Stimulated activated CD4-positive, alpha-beta T cell treated with anti-CD3 and anti-CD28 coated beads, Interleukin-4, amount 100 ng/mL, for 48 hours (primary cell): ENCODE measurements at regions not wholly inside any gene's neighbourhood (a gene's known extent, or its start where the extent isn't known, plus 50 kb on each side); places are given as distances from the start of the nearest gene placed in this dataset.

Experiments
- DNase-seq, 2 donors: peaks; one replicate each; pipeline ENCODE4 v3.0.0-alpha.2; 2020; ENCODE audit warnings: low read depth in 2 of 2

DNA sequence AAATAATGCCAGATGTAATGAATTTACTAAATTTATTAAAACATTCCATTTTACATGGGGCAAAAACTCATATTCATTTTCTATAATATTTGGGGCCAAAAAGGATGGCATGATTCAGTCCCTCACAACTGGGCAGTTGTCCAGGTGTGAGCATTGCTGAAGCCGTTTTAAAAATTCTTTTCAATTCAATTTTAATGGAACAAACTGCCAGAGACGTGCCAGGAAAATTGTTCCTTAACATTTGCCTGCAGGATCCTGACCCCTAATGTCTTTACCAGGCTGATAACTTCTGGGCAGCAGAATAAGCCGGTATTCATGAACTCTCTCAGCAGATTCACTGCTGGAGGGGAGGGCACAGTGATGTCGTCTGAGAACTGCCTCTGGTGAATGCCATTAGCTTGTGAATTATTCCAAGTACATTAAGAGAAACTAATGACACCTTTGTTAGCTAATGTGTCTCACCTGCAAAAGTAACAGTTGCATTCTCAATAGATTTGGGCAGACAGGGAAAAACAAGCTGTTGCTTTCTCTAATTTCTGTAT is 1445.1 kb upstream of the TENM3 start:
- DNase-seq, result no peak

GRCh38 chr4:180799798-180800197 is 1443.4 kb upstream of the TENM3 start:
- DNase-seq, result no peak

DNA sequence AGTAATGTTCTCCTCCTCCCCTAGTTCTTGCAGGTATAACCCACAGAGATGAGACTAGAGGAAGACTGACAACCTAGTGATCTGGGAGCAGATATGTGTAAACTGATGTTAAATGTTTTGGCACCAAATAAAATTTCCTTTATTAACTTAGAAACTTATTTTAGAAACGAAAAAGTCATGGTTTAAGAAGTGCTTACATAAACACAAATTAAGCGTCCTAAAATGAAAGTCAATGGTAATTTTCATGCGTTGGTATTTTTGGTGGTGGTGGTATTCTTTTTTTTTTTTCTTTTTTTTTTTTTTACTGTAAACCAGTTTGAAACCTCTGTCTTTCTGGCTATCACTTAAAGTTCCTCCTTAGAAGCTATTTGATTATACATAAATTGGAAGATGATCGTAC is 1438.1 kb upstream of the TENM3 start:
- DNase-seq, result no peak

DNA sequence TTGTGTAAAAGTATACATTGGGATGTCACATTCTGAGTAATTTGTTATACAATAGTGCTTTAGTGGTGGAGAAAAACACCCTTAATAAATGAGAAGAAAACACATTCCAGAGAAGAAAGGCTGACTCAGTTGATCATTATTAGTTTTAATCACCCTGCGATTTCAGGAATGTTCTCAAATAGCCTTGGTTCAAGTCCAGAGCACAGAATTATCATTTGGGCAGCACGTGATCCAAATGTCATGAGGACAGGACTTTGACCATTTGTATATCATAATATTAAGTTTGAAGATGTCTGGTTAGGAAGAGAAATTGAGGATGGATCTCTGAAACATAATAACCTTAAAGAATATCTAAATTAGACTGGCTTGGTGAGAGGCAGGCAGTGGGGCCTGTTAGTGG is 1434.3 kb upstream of the TENM3 start:
- DNase-seq, result no peak

- no peak for DNase-seq
These were observed 1433.8 kb upstream of the TENM3 start for GRCh38 chr4:180809439-180809838.

DNA sequence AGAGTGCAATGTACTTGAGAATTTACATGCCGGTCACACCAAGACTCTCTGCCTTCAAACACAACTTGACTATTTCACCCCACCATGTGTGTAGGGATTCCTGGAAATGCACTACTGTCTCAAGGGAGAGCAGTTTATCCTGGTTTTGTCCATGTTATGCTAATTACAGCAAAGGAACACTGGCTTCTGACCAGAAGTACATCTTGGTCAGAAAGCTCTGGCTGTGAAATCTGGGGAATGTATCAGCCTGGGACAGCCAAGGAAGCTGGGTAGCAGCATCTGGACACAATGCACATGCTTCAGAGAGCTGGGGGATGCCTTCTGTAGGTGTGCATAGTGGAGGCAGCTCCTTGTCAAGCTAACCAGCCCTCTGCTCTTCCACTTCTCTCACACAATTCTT is 1432.6 kb upstream of the TENM3 start:
- no peak for DNase-seq

DNA sequence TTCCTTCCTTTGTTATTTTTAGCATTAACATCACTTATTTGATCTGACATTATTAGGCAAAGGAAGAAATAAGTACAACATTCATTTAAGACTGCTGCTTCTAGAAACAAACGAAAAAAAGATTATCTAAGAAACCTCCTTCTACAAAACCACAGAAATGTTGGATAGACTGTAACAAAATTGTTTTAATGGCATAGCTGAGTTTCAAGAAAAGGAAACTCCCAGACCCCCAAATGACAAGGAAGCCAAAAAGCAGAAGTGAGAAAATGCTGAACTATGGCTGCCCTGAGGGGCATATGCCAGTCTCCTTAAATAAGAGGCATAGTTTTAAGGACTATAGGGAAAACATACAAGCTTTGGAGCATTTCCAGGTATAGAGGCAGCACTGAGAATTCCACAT is 1431.6 kb upstream of the TENM3 start:
- no peak for DNase-seq

- no peak for DNase-seq
These were observed 1430.4 kb upstream of the TENM3 start for GRCh38 chr4:180812783-180813182.

- no peak for DNase-seq
These were observed 1428.3 kb upstream of the TENM3 start for GRCh38 chr4:180814875-180815417.

DNA sequence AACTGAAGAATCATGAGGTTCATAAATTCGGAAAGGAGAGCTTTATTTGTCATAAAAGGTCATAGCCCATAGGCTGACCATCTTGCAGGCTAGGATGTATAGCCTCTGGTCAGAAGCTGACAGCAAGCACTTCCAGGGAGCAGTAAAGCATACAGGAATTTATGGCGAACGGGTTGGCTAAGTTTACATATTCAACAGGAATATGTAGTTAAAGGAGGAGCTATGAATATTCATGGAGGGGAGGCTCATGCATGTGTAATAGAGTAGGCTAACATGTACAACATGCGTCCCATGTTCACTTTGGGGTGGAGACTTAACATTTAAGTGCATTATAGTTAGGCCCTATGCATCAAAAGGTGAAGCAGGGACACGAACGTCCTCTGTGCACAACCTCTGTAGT is 1425.7 kb upstream of the TENM3 start:
- DNase-seq, result no peak

- no peak for DNase-seq
These were observed 1420.1 kb upstream of the TENM3 start for GRCh38 chr4:180823108-180823507.

DNA sequence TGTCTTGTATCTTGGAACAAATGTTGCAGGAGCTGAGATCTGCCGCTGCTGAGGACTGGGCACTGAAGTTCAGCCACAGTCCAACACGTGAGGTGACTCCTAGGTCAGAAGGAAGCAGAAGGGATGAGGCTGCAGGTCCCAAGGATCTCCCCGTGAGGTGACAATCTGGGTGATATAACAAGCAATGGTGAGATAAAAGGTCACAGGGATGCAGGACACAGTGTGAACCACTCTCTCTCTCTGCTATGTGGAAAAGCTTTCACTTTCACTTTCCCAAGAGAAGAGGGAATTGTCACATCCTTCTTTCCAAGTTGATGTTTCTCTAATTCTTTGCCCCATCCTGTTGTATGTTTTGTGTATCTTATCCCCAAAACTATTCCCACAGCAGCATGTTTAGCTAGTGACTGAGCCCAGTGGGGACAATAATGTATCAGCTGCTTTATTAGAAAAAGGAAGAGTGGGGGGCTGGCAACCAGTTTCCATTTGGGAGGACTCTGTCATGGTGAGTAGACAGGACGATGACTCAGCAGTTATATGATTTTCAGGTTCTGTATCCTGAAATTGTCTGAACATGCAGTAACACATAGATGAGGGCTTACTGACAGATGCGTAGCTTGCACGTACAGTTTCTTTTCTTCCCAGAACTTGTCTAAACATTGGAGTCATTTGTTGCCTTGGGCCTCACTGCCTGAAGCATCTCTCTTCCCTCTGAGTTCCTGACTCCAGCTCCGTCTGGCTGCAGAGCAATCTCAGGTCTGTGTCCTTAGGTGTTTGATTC is 1415.8 kb upstream of the TENM3 start:
- DNase-seq, result no peak

DNA sequence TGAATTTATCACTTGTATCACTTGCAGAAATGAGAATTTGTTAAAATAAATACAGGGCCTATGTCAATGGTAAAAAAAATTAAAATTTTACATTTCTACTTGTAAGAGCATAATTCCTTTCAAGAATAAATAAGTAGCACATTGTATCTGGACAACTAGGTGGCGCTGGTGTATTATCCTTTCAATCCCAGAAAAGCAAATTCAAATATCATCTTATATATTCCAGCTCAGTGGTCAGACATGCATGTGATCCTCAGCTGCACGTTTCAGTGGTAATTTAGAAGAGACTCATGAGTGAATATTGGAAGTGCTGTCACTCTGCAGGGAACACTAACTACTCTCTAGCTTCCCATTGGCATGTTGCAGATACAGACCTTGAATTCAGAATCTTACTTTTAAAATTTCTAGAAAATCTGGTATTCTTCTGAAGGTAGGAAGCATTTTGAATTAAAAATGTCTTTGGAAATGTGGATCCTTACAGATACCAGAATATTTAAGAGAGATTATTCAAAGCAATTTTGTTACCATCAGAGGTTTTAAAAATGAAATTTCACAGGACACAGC is 1414.7 kb upstream of the TENM3 start:
- DNase-seq, result no peak

- no peak for DNase-seq
These were observed 1411.1 kb upstream of the TENM3 start for GRCh38 chr4:180832073-180832472.

DNA sequence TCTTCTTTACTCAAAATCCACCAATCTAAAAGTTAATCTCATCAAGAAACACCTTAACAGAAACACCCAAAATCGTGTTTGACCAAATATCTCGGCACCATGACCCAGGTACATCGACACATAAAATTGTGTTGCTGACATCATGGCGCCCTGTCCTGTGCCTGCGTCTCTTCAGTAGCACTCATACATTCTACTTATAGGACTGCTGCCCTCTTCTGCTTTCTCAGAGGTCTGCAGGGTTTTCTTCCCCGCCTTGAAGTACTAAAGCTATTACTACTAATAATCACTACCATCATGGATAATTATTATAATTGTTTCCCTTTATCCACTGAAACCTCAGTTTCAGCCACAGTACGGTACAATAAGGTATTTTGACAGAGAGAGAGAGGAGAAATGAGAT is 1403.1 kb upstream of the TENM3 start:
- DNase-seq, result no peak

DNA sequence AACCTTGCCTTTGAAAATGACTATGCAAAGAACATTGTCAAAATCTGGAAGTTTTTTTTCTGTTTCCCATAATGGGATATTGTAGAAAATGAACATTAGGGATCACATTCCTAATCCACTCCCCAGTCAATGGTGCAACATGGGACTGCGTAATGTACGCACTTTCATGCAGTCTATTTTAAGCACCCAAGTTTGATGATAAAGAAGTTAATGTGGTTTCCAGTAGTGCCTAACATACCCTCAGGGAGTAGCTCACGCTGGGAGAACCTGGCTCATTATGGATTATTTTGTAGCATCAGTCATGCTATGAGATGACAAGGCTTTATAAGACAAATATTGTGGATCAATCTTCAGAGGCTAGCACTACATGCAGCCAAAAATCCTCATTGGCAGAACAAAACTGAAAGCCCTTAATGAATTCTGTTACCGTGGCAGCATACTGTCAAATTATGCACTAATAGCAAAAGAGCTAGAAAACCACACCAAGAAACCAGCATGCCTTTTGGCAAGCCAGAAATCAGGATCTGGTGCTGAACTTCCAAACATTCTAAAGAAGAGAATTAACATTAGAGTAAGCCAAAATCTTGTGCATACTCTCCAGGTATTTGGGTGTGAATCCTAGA is 1392.8 kb upstream of the TENM3 start:
- DNase-seq, result no peak

DNA sequence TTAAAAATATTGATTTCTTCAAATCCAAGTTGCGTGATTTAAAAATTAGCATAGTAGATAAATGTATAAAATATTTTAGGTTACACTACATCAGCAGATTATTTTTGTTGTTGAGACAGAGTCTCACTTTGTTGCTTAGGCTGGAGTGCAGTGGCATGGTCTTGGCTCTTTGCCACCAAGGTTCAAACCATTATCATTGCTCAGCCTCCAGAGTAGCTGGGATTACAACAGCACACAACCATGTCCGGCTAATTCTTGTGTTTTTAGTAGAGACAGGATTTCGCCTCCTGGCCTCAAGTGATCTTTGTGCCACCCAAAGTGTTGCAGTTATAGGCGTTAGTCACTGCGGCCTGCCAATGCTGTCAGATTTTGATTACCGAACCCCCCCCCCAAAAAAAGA is 1390.5 kb upstream of the TENM3 start:
- DNase-seq, result no peak

GRCh38 chr4:180855184-180855583 is 1388.0 kb upstream of the TENM3 start:
- no peak for DNase-seq

DNA sequence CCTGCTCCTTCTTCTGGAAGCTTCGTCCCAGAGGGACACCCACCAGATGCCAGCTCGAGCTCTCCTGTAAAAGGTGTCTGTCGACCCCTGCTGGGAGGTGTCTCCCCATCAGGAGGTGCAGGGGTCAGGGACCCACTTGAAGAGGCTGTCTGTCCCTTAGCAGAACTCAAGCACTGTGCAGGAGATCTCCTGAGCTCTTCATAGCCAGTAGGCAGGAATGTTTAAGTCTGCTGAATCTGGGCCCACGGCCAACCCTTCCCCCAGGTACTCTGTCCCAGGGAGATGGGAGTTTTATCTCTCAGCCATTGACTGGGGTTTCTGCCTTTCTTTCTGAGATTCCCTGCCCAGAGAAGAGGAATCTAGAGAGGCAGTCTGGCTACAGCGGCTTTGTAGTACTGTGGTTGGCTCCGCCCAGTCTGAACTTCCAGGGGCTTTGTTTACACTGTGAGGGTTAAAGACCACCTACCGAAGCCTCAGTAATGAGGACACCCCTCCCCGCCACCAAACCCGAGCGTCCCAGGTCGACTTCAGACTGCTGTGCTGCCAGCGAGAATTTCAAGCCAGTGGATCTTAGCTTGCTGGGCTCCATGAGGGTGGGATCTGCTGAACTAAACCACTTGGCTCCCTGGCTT is 1383.0 kb upstream of the TENM3 start:
- no peak for DNase-seq

GRCh38 chr4:180861651-180862050 is 1381.6 kb upstream of the TENM3 start:
- no peak for DNase-seq

GRCh38 chr4:180866933-180867643 is 1376.1 kb upstream of the TENM3 start:
- DNase-seq, result no peak

DNA sequence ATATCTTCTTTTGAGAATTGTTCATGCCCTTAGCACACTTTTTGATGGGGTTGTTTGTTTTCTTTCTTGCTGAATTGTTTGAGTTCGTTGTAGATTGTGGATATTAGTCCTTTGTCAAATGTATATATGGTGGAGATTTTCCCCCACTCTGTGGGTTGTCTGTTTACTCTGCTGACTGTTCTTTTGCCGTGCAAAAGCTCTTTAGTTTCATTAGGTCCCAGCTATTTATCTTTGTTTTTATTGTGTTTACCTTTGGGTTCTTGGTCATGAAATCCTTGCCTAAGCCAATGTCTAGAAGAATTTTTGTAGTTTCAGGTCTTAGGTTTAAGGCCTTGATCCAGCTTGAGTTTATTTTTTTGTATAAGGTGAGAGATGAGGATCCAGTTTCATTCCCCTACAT is 1372.6 kb upstream of the TENM3 start:
- no peak for DNase-seq
